Upper lobe of left lung (tissue), 6 donors: ENCODE measurements at regions not wholly inside any gene's neighbourhood (a gene's known extent, or its start where the extent isn't known, plus 50 kb on each side); places are given as distances from the start of the nearest gene placed in this dataset.

ENCODE experiments used
- ATAC-seq, 2 donors: fragments of 200-7000 bp; cut with Tn5 transposase; one replicate each; pipeline ENCODE4 v1.9.1; 2022; ENCODE audit warnings: mild to moderate bottlenecking in 2 of 2, moderate library complexity in 2 of 2; ENCODE audit not compliant: low FRiP score in 2 of 2
- DNase-seq, 2 donors: peaks; one replicate each; pipeline ENCODE4 v3.0.0-alpha.2; 2019 to 2020
- H3K27ac ChIP-seq, 4 donors: fragments of 200-600 bp; sonication (generic); one replicate each; pipeline ENCODE4 v1.5.1; 2016 to 2019
- H3K27me3 ChIP-seq, 4 donors: fragments of 200-600 bp; sonication (generic); one replicate each; pipeline ENCODE4 v1.5.1; 2017 to 2019
- H3K36me3 ChIP-seq, 4 donors: fragments of 200-600 bp; sonication (generic); one replicate each; pipeline ENCODE4 v1.5.1; 2016 to 2019
- H3K4me1 ChIP-seq, 4 donors: fragments of 200-600 bp; sonication (generic); one replicate each; pipeline ENCODE4 v1.5.1; 2018 to 2019
- H3K4me3 ChIP-seq, 4 donors: fragments of 200-600 bp; sonication (generic); one replicate each; pipeline ENCODE4 v1.5.1; 2017 to 2019; ENCODE audit warnings: mild to moderate bottlenecking in 2 of 4, moderate library complexity in 1 of 4
- H3K9me3 ChIP-seq, 4 donors: fragments of 200-600 bp; sonication (generic); one replicate each; pipeline ENCODE4 v1.5.1; 2018 to 2019
- CTCF ChIP-seq, 6 experiments: fragments of 450-650 bp in 4 of 6; fragments of 200-600 bp in 2 of 6; sonication (generic) in 2 of 6; IDR thresholded peaks; one replicate each; pipeline ENCODE4 v1.5.1; 2016 to 2019; ENCODE audit warnings: antibody characterized with exemption in 6 of 6
- EP300 ChIP-seq, 4 donors: sonication (generic); formaldehyde crosslinking; IDR thresholded peaks; one replicate each; pipeline ENCODE4 v1.5.1; 2017; ENCODE audit warnings: antibody characterized with exemption in 4 of 4, control low read depth in 2 of 4
- POLR2A ChIP-seq, 4 donors: fragments of 450-650 bp; IDR thresholded peaks; one replicate each; pipeline ENCODE4 v1.5.1; 2016 to 2017; ENCODE audit warnings: antibody characterized with exemption in 4 of 4, mild to moderate bottlenecking in 2 of 4
- POLR2AphosphoS5 ChIP-seq, 2 donors: sonication (generic); formaldehyde crosslinking; IDR thresholded peaks; one replicate each; pipeline ENCODE4 v1.5.1; 2017; ENCODE audit warnings: antibody characterized with exemption in 2 of 2
- WGBS, 2 donors: methylation state at CpG; one replicate each; pipeline ENCODE4 v1.1.5; 2017 to 2018; 5-methylcytosine and 5-hydroxymethylcytosine counted together
- donor health status: DM: no; HTN: no; CAD: no; lungs with moderate emphysema.
- donor health status: DM: no; HTN: yes; CAD: no; lungs with severe emphysema.

DNA sequence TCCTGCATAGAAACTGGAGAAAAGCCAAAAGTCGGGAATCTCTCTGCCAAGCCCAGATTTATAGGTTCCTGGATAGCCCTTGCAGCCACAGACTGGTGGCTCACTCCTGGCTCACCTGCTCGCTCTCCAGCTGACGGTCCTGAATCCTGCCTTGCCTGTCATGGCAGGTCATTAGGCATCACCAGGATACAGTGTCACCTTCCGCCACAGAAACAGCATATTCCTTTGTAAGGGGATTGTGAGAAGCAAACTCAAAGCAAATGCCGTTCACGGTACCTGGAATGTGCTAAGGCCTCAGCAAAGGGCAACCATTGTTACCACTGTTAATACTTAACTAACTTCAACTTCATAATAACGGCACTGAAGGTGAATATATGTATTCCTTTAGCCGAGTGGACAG is 57.1 kb upstream of the GPR45 start:
- no peak for ATAC-seq

GRCh38 chr2:105186967-105187498 is 54.5 kb upstream of the GPR45 start:
- H3K27ac ChIP-seq = no peak overlapping the region
- ATAC-seq (no peak), DNase-seq (no peak)
- TF ChIP-seq CTCF (IDR thresholded peaks at IDR 0.05) (no peak), POLR2A (IDR thresholded peaks at IDR 0.05) (no peak), POLR2AphosphoS5 (IDR thresholded peaks at IDR 0.05) (no peak), EP300 (IDR thresholded peaks at IDR 0.05) (no peak)
- H3K4me3 ChIP-seq = no peak overlapping the region
- no peaks in the 10 kb centered on the region for H3K27me3 ChIP-seq
- no peaks in the 10 kb centered on the region for H3K36me3 ChIP-seq
- 68 to 76% methylated on average over 6 of the region's 6 CpGs for WGBS, 2 donors
- H3K9me3 ChIP-seq = peaks cover 0 to 7% (median 0%) of the 10 kb centered on the region in 4 donors
- H3K4me1 ChIP-seq = no peaks in the 10 kb centered on the region

More for the DNA sequence above, 57.1 kb upstream of the GPR45 start:
- Histone ChIP-seq H3K27ac (no peak overlapping the region), H3K27me3 (no peaks in the 10 kb centered on the region), H3K4me3 (no peak overlapping the region), H3K36me3 (no peaks in the 10 kb centered on the region), H3K9me3 (no peaks in the 10 kb centered on the region), H3K4me1 (no peaks in the 10 kb centered on the region)
- 72 to 77% methylated on average over 8 of the region's 8 CpGs for WGBS, 2 donors
- no peak for DNase-seq
- no peak for TF ChIP-seq CTCF (IDR thresholded peaks at IDR 0.05)
- TF ChIP-seq POLR2A (IDR thresholded peaks at IDR 0.05) = no peak
- no peak for TF ChIP-seq EP300 (IDR thresholded peaks at IDR 0.05)
- no peak for TF ChIP-seq POLR2AphosphoS5 (IDR thresholded peaks at IDR 0.05)

DNA sequence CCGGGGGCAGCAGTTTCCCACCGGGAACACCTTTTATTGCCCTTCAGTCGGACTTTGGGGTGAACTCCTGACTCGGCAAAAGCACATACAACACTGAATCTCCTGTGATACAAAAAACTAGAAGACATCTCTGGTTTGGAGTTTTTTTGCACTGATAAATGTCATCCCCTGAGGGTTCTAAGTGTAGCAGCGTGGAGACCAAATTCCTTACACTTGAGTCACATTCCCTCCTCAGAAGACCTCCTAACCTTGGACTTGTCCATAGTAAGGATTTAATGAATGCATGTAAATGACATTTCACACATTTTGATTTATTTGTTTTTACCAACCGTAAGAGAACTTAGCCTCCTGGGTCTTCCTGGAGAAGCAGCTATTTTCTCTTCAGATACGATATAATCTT is 54.0 kb upstream of the GPR45 start:
- no peak for DNase-seq
- Histone ChIP-seq H3K9me3 (peaks cover 0 to 7% (median 0%) of the 10 kb centered on the region in 4 donors), H3K36me3 (no peaks in the 10 kb centered on the region), H3K4me3 (no peak overlapping the region), H3K27me3 (no peaks in the 10 kb centered on the region), H3K4me1 (no peaks in the 10 kb centered on the region), H3K27ac (no peak overlapping the region)
- 78 to 83% methylated on average over 7 of the region's 7 CpGs for WGBS, 2 donors
- TF ChIP-seq POLR2AphosphoS5 (IDR thresholded peaks at IDR 0.05) (no peak), POLR2A (IDR thresholded peaks at IDR 0.05) (no peak), EP300 (IDR thresholded peaks at IDR 0.05) (no peak), CTCF (IDR thresholded peaks at IDR 0.05) (no peak)
- no peak for ATAC-seq

DNA sequence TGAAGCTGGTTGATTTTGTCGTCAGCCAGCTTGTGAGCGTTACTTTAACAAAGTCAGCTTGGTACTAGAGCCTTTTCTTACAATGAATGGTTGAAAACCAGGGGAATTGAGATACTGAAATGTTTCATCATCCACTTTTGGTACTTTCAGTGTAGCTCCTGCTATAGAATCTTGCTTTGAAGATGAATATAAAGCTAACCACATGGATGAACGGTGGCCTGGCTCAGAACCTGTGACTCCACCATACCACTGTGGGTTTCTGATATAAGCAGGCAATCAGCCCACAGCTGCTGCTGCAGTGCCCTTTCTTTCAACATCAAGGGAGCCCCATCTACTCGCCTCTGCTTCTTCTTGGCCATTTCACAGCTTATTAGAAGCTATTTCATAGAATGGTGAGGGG is 53.2 kb upstream of the GPR45 start:
- ATAC-seq (no peak), DNase-seq (no peak)
- peaks cover 0 to 7% (median 0%) of the 10 kb centered on the region in 4 donors for H3K9me3 ChIP-seq
- H3K4me1 ChIP-seq = no peaks in the 10 kb centered on the region
- H3K27ac ChIP-seq = no peak overlapping the region
- no peaks in the 10 kb centered on the region for H3K27me3 ChIP-seq
- no peak overlapping the region for H3K4me3 ChIP-seq
- WGBS, 2 donors = 84 to 92% methylated on average over 4 of the region's 4 CpGs
- H3K36me3 ChIP-seq = no peaks in the 10 kb centered on the region
- TF ChIP-seq CTCF (IDR thresholded peaks at IDR 0.05) = no peak
- TF ChIP-seq EP300 (IDR thresholded peaks at IDR 0.05) = no peak
- no peak for TF ChIP-seq POLR2A (IDR thresholded peaks at IDR 0.05)
- no peak for TF ChIP-seq POLR2AphosphoS5 (IDR thresholded peaks at IDR 0.05)
